ENCODE measurements at regions not wholly inside any gene's neighbourhood (a gene's known extent, or its start where the extent isn't known, plus 50 kb on each side); places are given as distances from the start of the nearest gene placed in this dataset.

DNA sequence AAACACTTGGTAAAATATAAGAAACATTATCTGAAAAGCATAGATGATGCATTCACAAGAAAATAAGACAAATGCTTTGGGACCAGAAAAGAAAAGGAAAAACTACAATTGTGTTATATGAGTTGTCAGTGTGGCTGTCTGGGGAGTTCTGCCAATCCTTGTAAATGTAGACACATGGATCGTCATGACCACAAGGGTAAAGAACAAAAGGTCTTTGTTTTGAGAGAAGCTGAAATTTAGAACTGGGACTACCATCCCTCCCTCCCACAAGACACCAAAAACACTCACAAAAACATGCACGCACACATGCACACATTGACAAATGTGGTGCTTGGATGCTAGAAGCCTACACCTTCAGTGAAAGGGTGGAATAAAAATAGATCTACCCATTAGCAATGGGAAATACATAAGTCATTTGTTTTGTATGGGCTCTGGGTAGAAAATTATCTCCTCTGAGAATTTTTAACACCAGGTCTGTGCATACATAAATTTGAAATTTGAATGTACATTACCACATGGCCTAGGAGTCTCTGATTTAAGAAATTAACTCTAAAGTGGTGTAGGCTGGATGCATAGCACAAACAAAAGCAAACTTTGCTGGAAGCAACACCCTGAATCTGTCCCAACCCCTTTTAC, 266.2 kb upstream of the SLC39A10 start:
- H3K4me3 ChIP-seq (ENCODE audit: insufficient read depth, low read depth, low read length), result no peak overlapping the region
- no peaks in the 10 kb centered on the region for H3K36me3 ChIP-seq (replicated peaks; ENCODE audit: control insufficient read depth, insufficient read depth, low read length)
- no peak for DNase-seq
- no peaks in the 10 kb centered on the region for H3K27me3 ChIP-seq (ENCODE audit: control insufficient read depth, insufficient read depth, low read length)

DNA sequence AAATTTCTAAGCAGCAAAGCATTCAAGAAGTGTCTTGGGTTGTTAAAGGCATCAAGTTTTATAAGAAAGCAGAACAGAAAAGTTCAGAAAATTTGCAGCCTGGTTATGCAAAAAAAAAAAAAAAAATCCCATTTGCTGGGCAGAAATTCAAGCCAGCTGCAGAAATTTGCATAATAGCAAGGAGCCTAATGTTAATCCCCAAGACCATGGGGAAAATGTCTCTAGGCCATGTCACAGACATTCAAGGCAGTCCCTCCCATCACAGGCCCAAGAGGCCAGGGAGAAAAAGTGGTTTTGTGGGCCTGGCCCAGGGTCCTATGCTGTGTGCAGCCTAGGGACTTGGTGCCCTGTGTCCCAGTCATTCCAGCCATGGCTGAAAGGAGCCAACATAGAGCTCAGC, 269.0 kb upstream of the SLC39A10 start:
- Histone ChIP-seq H3K36me3 (replicated peaks; ENCODE audit: control insufficient read depth, insufficient read depth, low read length) (no peaks in the 10 kb centered on the region), H3K27me3 (ENCODE audit: control insufficient read depth, insufficient read depth, low read length) (no peaks in the 10 kb centered on the region), H3K4me3 (ENCODE audit: insufficient read depth, low read depth, low read length) (no peak overlapping the region)
- no peak for DNase-seq

DNA sequence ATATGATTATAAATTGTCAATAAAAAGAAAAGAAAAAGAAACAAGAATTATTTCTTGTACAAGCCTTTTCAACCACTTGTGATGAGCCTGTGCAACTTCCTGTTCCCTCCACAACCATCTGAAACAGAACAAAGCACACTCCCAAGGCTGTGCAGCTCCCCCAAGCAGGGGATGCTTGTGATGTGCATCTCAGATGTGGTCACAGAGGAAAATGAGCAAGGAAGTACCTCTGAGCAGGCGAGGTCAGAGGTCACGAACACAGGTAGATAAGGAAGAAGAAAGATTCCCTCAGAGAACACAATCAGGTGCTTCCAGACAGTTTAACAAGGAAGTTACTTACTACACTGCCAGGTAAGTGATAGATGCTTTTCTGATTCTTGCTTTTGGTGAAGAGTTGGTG, 274.8 kb upstream of the SLC39A10 start:
- Histone ChIP-seq H3K4me3 (ENCODE audit: insufficient read depth, low read depth, low read length) (no peak overlapping the region), H3K36me3 (replicated peaks; ENCODE audit: control insufficient read depth, insufficient read depth, low read length) (no peaks in the 10 kb centered on the region), H3K27me3 (ENCODE audit: control insufficient read depth, insufficient read depth, low read length) (no peaks in the 10 kb centered on the region)
- DNase-seq, result no peak

DNA sequence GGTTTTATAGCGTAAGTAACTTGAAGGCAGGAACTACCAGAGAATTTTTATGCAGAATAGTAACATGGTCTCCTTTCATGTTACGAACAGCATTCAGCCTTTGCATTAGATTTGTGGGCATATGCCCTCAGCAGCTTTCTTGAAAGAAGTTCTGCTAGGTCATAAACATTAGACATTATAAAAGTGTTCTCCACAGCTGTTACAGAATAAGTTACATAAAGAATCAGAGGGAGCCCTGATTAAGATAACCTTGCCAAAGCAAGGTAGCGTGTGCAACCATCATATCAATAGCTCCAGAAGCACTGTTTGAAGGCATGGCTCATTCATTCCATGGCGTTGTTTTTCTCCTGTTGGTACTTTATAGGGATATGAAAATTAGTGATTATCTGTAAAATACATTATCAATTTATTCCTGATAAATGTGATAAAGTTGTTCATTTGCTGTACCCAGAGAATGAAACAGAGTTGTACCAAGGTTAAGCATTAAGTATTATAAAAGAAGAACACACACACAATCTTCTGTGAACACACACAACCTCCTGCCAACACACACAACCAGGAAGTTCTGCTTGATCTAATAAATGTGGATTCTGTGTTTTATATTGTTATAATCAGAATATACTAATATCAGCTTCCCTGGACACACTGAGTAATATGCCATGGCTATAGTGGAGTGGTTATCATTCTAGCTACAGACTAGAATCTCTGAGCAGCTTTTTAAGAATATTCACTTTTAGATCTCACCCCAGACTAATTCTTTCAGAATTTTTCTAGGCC, 286.7 kb upstream of the SLC39A10 start:
- no peaks in the 10 kb centered on the region for H3K27me3 ChIP-seq (ENCODE audit: control insufficient read depth, insufficient read depth, low read length)
- H3K36me3 ChIP-seq (replicated peaks; ENCODE audit: control insufficient read depth, insufficient read depth, low read length), result no peaks in the 10 kb centered on the region
- DNase-seq, result no peak
- H3K4me3 ChIP-seq (ENCODE audit: insufficient read depth, low read depth, low read length), result no peak overlapping the region

DNA sequence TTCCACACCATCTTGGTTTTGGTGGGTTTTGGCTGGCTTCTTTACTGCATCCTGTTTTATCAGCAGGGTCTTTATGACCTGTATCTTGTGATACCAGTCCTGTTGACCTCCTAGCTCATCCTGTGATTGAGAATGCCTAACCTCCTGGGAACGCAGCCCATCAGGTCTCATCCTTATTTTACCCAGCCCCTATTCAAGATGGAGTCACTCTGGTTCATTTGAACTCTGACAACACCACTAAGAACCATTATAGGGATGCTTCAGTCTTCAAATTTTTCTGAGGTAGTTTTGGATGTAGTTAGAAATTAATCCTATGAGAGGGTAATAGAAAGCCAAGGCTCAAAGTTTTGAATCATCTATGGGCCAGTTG, 287.8 kb upstream of the SLC39A10 start:
- Histone ChIP-seq H3K4me3 (ENCODE audit: insufficient read depth, low read depth, low read length) (no peak overlapping the region), H3K27me3 (ENCODE audit: control insufficient read depth, insufficient read depth, low read length) (no peaks in the 10 kb centered on the region), H3K36me3 (replicated peaks; ENCODE audit: control insufficient read depth, insufficient read depth, low read length) (no peaks in the 10 kb centered on the region)
- DNase-seq, result no peak

DNA sequence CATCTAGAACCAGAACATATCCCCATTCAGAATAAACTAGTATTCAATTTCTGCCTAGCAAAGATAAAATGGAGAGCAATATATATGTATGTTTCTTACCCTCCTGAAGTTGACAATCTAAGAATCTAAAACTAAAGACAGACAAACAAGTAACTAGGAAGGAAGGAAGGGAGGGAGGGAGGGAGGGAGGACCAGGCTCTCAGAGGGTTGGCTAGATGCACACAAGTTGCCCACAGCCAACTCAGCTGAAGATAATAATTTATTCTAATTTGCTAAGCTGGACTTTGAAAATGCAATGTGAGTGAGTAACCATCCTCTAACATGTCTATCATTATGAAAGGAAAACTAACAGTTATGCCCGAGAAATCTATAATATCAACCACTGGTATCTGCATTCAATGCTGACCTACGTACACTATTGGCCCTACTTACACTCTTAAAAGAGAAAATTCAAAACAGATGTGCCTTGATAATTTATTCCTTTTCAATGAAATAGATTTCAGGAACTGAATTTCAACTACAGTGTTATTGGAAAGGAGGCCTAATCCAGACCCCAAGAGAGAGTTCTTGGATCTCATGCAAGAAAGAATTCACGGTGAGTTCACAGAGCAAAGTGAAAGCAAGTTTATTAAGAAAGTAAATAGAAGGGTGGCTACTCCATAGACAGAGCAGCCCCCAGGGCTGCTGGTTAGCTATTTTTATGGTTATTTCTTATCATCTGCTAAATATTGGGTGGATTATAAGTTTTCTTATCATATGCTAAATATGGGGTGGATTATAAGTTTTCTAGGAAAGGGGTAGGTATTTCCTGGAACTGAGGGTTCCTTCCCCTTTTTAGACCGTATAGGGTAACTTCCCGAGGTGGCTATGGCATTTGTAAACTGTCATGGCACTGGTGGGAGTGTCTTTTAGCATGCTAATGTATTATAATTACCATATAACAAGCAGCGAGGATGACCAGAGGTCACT, 288.5 kb upstream of the SLC39A10 start:
- Histone ChIP-seq H3K27me3 (ENCODE audit: control insufficient read depth, insufficient read depth, low read length) (no peaks in the 10 kb centered on the region), H3K4me3 (ENCODE audit: insufficient read depth, low read depth, low read length) (no peak overlapping the region), H3K36me3 (replicated peaks; ENCODE audit: control insufficient read depth, insufficient read depth, low read length) (no peaks in the 10 kb centered on the region)
- DNase-seq, result no peak

DNA sequence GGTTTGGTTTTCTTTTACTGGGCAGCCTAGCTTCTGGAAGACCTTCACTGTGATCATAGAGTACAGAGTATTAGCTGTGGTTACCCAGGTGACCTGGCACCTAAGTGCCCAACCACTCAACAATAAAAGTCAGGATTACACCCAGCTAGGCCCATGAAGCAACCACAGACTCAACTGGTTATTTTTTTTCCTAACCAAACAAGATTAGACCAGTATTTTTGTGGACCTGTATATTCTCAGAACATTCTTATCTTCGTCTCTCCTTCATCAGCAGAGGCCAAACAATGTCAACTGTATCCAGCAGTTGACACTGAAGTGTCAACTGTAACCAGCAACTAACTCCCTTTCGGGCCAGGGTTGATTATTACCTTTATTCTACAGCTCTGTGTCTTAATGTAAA, 289.2 kb upstream of the SLC39A10 start:
- Histone ChIP-seq H3K27me3 (ENCODE audit: control insufficient read depth, insufficient read depth, low read length) (no peaks in the 10 kb centered on the region), H3K36me3 (replicated peaks; ENCODE audit: control insufficient read depth, insufficient read depth, low read length) (no peaks in the 10 kb centered on the region), H3K4me3 (ENCODE audit: insufficient read depth, low read depth, low read length) (no peak overlapping the region)
- no peak for DNase-seq

DNA sequence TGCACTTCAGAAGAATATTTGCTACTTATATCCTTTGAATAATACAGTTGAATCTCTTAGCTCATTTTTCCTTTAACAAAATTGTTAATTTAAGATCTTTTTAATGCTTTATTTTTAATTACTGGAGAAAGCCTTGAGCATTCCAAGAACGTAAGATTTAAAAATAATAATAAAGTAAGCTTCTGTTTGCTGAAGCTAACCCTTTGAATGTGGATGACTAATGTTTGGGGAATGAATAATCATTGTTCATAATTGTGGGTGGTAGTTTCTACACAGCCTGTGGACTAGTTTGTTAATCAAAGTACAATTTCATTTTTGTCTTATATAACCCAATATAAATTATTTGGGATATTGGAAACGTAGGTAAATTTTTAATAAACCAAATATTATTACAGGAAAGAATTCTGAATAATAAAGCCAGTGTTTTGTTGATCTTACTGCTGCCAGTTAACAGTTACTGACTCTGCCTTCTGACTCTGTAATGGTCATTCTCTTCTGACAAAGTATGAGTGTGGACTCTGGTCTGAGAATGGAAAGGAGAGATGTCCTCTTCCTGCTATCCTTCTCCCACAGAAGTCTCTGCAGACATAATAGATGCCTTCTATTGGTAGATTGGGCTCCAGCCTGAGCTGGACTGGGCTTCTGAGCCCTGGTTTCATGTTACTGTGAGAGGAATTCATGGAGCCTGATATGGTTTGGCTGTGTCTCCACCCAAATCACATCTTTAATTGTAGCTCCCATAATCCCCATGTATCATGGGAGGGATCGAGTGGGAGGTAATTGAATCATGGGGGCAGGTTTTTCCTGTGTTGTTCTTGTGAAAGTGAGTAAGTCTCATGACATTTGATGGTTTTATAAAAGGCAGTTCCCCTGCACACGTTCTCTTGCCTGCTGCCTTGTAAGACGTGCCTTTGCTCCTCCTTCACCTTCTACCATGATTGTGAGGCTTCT, 292.7 kb upstream of the SLC39A10 start:
- no peak overlapping the region for H3K4me3 ChIP-seq (ENCODE audit: insufficient read depth, low read depth, low read length)
- H3K36me3 ChIP-seq (replicated peaks; ENCODE audit: control insufficient read depth, insufficient read depth, low read length), result no peaks in the 10 kb centered on the region
- DNase-seq, result no peak
- H3K27me3 ChIP-seq (ENCODE audit: control insufficient read depth, insufficient read depth, low read length), result no peaks in the 10 kb centered on the region

DNA sequence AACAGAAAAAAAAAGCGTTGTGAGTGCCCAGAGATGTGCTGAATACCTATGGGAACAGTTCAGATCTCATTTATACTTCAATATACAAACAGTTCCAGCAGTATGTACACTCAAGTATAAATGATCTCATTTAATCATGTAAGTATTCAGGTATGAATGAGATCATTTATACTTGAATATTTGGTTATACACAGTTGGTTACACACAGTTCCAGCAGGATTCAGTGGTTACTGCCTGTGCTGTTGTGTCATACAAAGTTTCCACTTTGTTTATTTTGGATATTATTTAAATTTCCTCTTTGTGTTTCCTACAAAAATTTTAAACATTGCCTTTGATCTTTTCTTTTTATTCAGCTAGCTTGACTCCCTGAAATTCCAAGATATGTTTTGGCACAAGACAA, 293.5 kb upstream of the SLC39A10 start:
- DNase-seq, result no peak
- Histone ChIP-seq H3K36me3 (replicated peaks; ENCODE audit: control insufficient read depth, insufficient read depth, low read length) (no peaks in the 10 kb centered on the region), H3K4me3 (ENCODE audit: insufficient read depth, low read depth, low read length) (no peak overlapping the region), H3K27me3 (ENCODE audit: control insufficient read depth, insufficient read depth, low read length) (no peaks in the 10 kb centered on the region)

DNA sequence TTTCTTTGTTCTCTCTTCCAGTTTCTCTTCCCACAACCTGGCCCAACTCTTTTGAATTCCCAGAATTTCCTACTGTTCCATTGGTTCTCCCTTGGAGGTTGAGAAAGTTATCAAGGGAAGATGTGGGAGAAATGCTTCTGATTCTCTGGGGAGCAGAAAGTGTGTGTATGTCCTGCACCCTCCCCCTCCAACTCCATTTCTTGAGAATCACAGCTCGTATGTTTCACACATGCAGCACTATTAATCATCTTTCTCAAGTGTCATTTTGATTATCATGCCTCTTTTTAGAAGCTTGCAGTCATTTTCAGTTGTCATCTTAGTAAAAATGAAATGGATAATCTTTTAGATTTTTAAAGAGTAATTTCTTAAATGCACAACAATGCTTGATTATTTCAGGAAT, 296.8 kb upstream of the SLC39A10 start:
- Histone ChIP-seq H3K36me3 (replicated peaks; ENCODE audit: control insufficient read depth, insufficient read depth, low read length) (no peaks in the 10 kb centered on the region), H3K4me3 (ENCODE audit: insufficient read depth, low read depth, low read length) (no peak overlapping the region), H3K27me3 (ENCODE audit: control insufficient read depth, insufficient read depth, low read length) (no peaks in the 10 kb centered on the region)
- DNase-seq, result no peak

DNA sequence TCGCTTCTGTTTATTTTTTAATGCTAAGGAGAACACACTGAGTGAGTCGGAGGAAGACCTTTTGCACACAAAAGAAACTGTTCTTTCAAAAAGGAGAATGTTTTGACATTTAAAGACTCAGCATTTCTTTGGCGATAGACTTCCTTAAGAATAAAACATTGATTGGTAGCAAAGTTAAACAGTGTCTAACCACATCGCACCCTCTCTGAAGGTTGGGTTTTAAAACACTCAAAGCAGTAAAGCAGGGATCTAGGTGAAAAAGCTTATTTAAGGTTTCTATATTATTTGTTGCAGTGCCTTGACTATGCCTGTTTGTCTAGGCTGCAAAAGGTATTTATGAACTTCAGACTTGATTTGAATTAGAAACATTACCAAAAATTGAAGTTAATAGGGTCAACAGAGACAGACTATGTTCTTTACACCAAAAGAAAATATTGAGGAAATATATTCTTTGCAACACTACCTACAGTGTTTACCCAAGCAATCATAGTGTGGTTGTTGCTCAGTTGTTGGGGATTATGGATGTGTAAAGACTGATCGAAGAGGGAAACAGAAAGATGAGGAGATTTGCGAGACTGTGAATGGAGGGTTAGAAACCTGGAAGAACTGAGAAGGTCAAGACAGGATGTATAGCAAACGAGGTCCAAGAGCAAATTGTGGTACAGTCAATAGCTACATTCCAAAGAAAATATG, 297.8 kb upstream of the SLC39A10 start:
- Histone ChIP-seq H3K36me3 (replicated peaks; ENCODE audit: control insufficient read depth, insufficient read depth, low read length) (no peaks in the 10 kb centered on the region), H3K27me3 (ENCODE audit: control insufficient read depth, insufficient read depth, low read length) (no peaks in the 10 kb centered on the region), H3K4me3 (ENCODE audit: insufficient read depth, low read depth, low read length) (no peak overlapping the region)
- DNase-seq, result no peak

DNA sequence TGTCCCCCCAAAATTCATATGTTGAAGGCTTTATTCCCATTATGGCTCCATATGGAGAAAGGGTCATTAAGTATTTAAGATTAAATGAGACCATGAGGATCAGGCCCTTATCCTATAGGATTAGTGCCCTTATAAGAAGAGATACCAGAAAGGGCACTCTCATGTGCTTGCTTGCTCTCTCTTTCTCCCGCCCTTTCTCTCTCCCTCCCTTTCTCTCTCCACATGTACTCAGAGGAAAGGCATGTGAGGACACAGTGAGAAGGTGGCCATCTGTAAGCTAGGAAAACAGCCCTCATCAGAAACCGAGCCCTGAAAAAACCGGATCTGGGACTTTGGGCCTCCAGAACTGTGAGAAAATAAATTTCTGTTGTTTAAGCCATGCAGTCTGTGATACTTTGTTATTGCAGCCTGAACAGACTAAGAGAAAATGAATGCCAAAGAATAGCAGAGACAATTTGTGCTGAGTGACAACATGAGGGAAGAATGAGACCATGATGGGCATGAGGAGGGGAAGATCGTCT, 300.0 kb upstream of the SLC39A10 start:
- H3K27me3 ChIP-seq (ENCODE audit: control insufficient read depth, insufficient read depth, low read length), result no peaks in the 10 kb centered on the region
- no peak overlapping the region for H3K4me3 ChIP-seq (ENCODE audit: insufficient read depth, low read depth, low read length)
- DNase-seq, result no peak
- H3K36me3 ChIP-seq (replicated peaks; ENCODE audit: control insufficient read depth, insufficient read depth, low read length), result no peaks in the 10 kb centered on the region

DNA sequence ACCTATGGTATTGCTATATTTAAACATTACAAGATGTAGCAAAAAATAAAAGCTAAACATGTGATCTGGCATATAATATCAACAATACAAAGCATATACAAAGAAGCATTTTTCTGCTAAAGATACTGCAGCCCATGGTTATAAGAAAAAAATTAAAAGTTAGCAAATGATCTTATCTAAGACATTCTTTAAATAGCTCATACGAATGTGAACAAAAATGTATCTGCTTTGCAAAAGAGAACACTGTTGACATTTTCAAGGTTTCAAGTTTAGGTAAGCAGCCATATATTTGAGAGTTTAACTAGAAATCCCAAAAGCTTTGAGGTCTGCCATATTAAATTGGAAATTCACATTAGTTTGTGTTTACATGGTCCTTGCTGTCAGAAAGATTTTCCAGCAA, 301.0 kb upstream of the SLC39A10 start:
- Histone ChIP-seq H3K4me3 (ENCODE audit: insufficient read depth, low read depth, low read length) (no peak overlapping the region), H3K27me3 (ENCODE audit: control insufficient read depth, insufficient read depth, low read length) (no peaks in the 10 kb centered on the region), H3K36me3 (replicated peaks; ENCODE audit: control insufficient read depth, insufficient read depth, low read length) (no peaks in the 10 kb centered on the region)
- DNase-seq, result no peak
